NCI-H2227 (cell line): ENCODE measurements at regions not wholly inside any gene's neighbourhood (a gene's known extent, or its start where the extent isn't known, plus 50 kb on each side); places are given as distances from the start of the nearest gene placed in this dataset.
"Not testable (repeated sequence)": the region's sequence is repeated elsewhere in the genome, so short reads cannot be mapped to it uniquely, and the experiment has no call there.

Source experiments
- DNase-seq: peaks from one replicate; lab custom pipeline; 2025; ENCODE audit not compliant: unreplicated experiment; lab: John Stamatoyannopoulos, UW

- DNase-seq, result no peak
Observed at GRCh38 chr12:78489990-78490389, 374.6 kb upstream of the SYT1 start.

- DNase-seq, result no peak
Observed at GRCh38 chr12:78490861-78491260, 373.7 kb upstream of the SYT1 start.

- DNase-seq, result no peak
Observed at GRCh38 chr12:78494911-78495310, 369.7 kb upstream of the SYT1 start.

- DNase-seq, result no peak
Observed at GRCh38 chr12:78501825-78502224, 362.7 kb upstream of the SYT1 start.

GRCh38 chr12:78519422-78519821 lies 345.2 kb upstream of the SYT1 start:
- DNase-seq, result no peak

- DNase-seq, result no peak
Observed at GRCh38 chr12:78530100-78530765, 334.3 kb upstream of the SYT1 start.

GRCh38 chr12:78531831-78532458 lies 332.6 kb upstream of the SYT1 start:
- DNase-seq, result no peak

- DNase-seq, result no peak
Observed at GRCh38 chr12:78534311-78534710, 330.3 kb upstream of the SYT1 start.

GRCh38 chr12:78540606-78541336 lies 323.8 kb upstream of the SYT1 start:
- no peak for DNase-seq

- no peak for DNase-seq
Observed at GRCh38 chr12:78550831-78551230, 313.7 kb upstream of the SYT1 start.

GRCh38 chr12:78555802-78556201 lies 308.8 kb upstream of the SYT1 start:
- DNase-seq, result no peak

GRCh38 chr12:78556651-78557050 lies 307.9 kb upstream of the SYT1 start:
- DNase-seq, result no peak

GRCh38 chr12:78559416-78559815 lies 305.2 kb upstream of the SYT1 start:
- no peak for DNase-seq

- DNase-seq, result no peak
Observed at GRCh38 chr12:78559886-78560285, 304.7 kb upstream of the SYT1 start.

GRCh38 chr12:78560633-78561032 lies 303.9 kb upstream of the SYT1 start:
- no peak for DNase-seq

GRCh38 chr12:78562368-78563205 lies 302.0 kb upstream of the SYT1 start:
- peak; percentile 30 for DNase-seq

GRCh38 chr12:78563826-78564225 lies 300.7 kb upstream of the SYT1 start:
- no peak for DNase-seq

GRCh38 chr12:78566456-78566855 lies 298.1 kb upstream of the SYT1 start:
- no peak for DNase-seq

- no peak for DNase-seq
Observed at GRCh38 chr12:78568321-78569020, 296.1 kb upstream of the SYT1 start.

- DNase-seq, result no peak
Observed at GRCh38 chr12:78571953-78572352, 292.6 kb upstream of the SYT1 start.

GRCh38 chr12:78575208-78575607 lies 289.4 kb upstream of the SYT1 start:
- not testable (repeated sequence) for DNase-seq
